HPDE6-E6E7 (cell line): ENCODE measurements at regions not wholly inside any gene's neighbourhood (a gene's known extent, or its start where the extent isn't known, plus 50 kb on each side); places are given as distances from the start of the nearest gene placed in this dataset.
"Not testable (repeated sequence)": the region's sequence is repeated elsewhere in the genome, so short reads cannot be mapped to it uniquely, and the experiment has no call there.

ENCODE experiments used
- DNase-seq: peaks from one replicate; pipeline ENCODE4 v3.0.0; 2011; ENCODE audit warnings: missing footprints; ENCODE audit errors: extremely low spot score

GRCh38 chr1:213417225-213417820 lies 366.3 kb downstream of the RPS6KC1 start:
- no peak for DNase-seq

GRCh38 chr1:213417846-213418245 lies 366.8 kb downstream of the RPS6KC1 start:
- DNase-seq: no peak

GRCh38 chr1:213418268-213419071 lies 367.4 kb downstream of the RPS6KC1 start:
- no peak for DNase-seq

- DNase-seq: no peak
These were observed 368.5 kb downstream of the RPS6KC1 start for GRCh38 chr1:213419401-213420030.

GRCh38 chr1:213421178-213421577 lies 370.1 kb downstream of the RPS6KC1 start:
- DNase-seq: not testable (repeated sequence)

- no peak for DNase-seq
These were observed 372.0 kb downstream of the RPS6KC1 start for GRCh38 chr1:213423041-213423440.

GRCh38 chr1:213423605-213424004 lies 372.6 kb downstream of the RPS6KC1 start:
- DNase-seq: no peak

- DNase-seq: no peak
These were observed 374.5 kb downstream of the RPS6KC1 start for GRCh38 chr1:213425376-213426030.

- no peak for DNase-seq
These were observed 378.6 kb downstream of the RPS6KC1 start for GRCh38 chr1:213429642-213430041.

GRCh38 chr1:213435715-213436114 lies 384.7 kb downstream of the RPS6KC1 start:
- DNase-seq: no peak

GRCh38 chr1:213438339-213438738 lies 387.3 kb downstream of the RPS6KC1 start:
- no peak for DNase-seq

GRCh38 chr1:213439703-213440102 lies 388.7 kb downstream of the RPS6KC1 start:
- DNase-seq: no peak

GRCh38 chr1:213440766-213441165 lies 389.7 kb downstream of the RPS6KC1 start:
- DNase-seq: no peak

- peak; percentile 68 for DNase-seq
These were observed 392.4 kb downstream of the RPS6KC1 start for GRCh38 chr1:213443415-213443814.

GRCh38 chr1:213444224-213444623 lies 393.2 kb downstream of the RPS6KC1 start:
- no peak for DNase-seq

- no peak for DNase-seq
These were observed 395.5 kb downstream of the RPS6KC1 start for GRCh38 chr1:213446496-213446895.

GRCh38 chr1:213448360-213448759 lies 397.3 kb downstream of the RPS6KC1 start:
- DNase-seq: no peak

GRCh38 chr1:213448776-213449175 lies 397.7 kb downstream of the RPS6KC1 start:
- DNase-seq: no peak

- DNase-seq: no peak
These were observed 401.5 kb downstream of the RPS6KC1 start for GRCh38 chr1:213452501-213452900.

GRCh38 chr1:213457186-213457585 lies 406.1 kb downstream of the RPS6KC1 start:
- no peak for DNase-seq

- DNase-seq: no peak
These were observed 406.7 kb downstream of the RPS6KC1 start for GRCh38 chr1:213457733-213458132.

GRCh38 chr1:213462374-213462773 lies 411.3 kb downstream of the RPS6KC1 start:
- DNase-seq: not testable (repeated sequence)
